HepG2 (cell line): ENCODE measurements at regions not wholly inside any gene's neighbourhood (a gene's known extent, or its start where the extent isn't known, plus 50 kb on each side); places are given as distances from the start of the nearest gene placed in this dataset.

Experiments
- MED8 ChIP-seq: sonication (generic); formaldehyde crosslinking; IDR thresholded peaks from 2 replicates; pipeline ENCODE4 v1.8.1; 2023; ENCODE audit warnings: mild to moderate bottlenecking, missing genetic modification reagents; ENCODE audit not compliant: insufficient replicate concordance
- SP1 ChIP-seq, 2 experiments: fragments of 450-650 bp in 1 of 2; sonication (generic) in 1 of 2; formaldehyde crosslinking in 1 of 2; IDR thresholded peaks; 2 replicates each; pipeline versions ENCODE4 v1.4.0 to v1.6.1; 2016 to 2020; ENCODE audit warnings: missing genetic modification reagents in 1 of 2
- XBP1 ChIP-seq: sonication (generic); formaldehyde crosslinking; IDR thresholded peaks from 2 replicates; pipeline ENCODE4 v1.5.0; 2020; ENCODE audit warnings: missing genetic modification reagents

DNA sequence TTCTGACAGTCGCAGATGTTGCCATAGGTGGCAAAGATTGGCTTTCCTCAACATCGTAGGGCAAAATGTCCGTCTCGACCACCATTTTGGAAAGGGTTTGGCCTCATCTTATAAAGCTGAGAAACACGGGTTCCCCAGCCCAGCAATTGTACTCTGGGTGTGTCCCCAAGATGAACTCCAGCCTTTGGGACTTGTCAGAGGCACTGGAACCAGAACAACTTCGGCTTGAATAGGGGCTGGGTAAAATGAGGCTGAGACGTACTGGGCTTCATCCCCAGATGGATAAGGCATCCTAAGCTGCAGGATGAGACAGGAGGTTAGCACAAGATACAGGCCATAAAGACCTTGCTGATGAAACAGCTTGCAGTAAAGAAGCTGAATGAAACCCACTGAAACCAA, 151.9 kb downstream of the CRLF2 start:
- TF ChIP-seq SP1 (IDR thresholded peaks at IDR 0.05): no peak
- TF ChIP-seq SP1 (CRISPR knock-in tag; IDR thresholded peaks at IDR 0.05): no peak
- no peak for TF ChIP-seq XBP1 (CRISPR knock-in tag)
- TF ChIP-seq MED8 (CRISPR knock-in tag): no peak
